ENCODE measurements at regions not wholly inside any gene's neighbourhood (a gene's known extent, or its start where the extent isn't known, plus 50 kb on each side); places are given as distances from the start of the nearest gene placed in this dataset.

- no peak for TF ChIP-seq CTCF (IDR thresholded peaks at IDR 0.05)
- H3K27me3 ChIP-seq (ENCODE audit: control insufficient read depth, insufficient read depth, low read length), result no peaks in the 10 kb centered on the region
- H3K4me3 ChIP-seq (ENCODE audit: low read depth, low read length), result no peak overlapping the region
- H3K9me3 ChIP-seq (ENCODE audit: control insufficient read depth, low read length), result no peaks in the 10 kb centered on the region
- no peaks in the 10 kb centered on the region for H3K79me2 ChIP-seq
- no peak overlapping the region for H3K9ac ChIP-seq
- no peak overlapping the region for H3K4me2 ChIP-seq (ENCODE audit: low read length)
- no peaks in the 10 kb centered on the region for H3K4me1 ChIP-seq
- no peaks in the 10 kb centered on the region for H3K36me3 ChIP-seq (ENCODE audit: control insufficient read depth, insufficient read depth, low read length)
- no peak overlapping the region for H2AFZ ChIP-seq
- no peak overlapping the region for H3K27ac ChIP-seq
These were observed 104.0 kb upstream of the LHX1 start for GRCh38 chr17:36833279-36833678.

GRCh38 chr17:36835036-36835435 is 102.2 kb upstream of the LHX1 start:
- no peak overlapping the region for H2AFZ ChIP-seq
- no peaks in the 10 kb centered on the region for H3K27me3 ChIP-seq (ENCODE audit: control insufficient read depth, insufficient read depth, low read length)
- TF ChIP-seq CTCF (IDR thresholded peaks at IDR 0.05), result no peak
- H3K4me3 ChIP-seq (ENCODE audit: low read depth, low read length), result no peak overlapping the region
- no peak overlapping the region for H3K27ac ChIP-seq
- no peaks in the 10 kb centered on the region for H3K4me1 ChIP-seq
- no peaks in the 10 kb centered on the region for H3K36me3 ChIP-seq (ENCODE audit: control insufficient read depth, insufficient read depth, low read length)
- no peaks in the 10 kb centered on the region for H3K79me2 ChIP-seq
- no peak overlapping the region for H3K9ac ChIP-seq
- no peaks in the 10 kb centered on the region for H3K9me3 ChIP-seq (ENCODE audit: control insufficient read depth, low read length)
- H3K4me2 ChIP-seq (ENCODE audit: low read length), result no peak overlapping the region

DNA sequence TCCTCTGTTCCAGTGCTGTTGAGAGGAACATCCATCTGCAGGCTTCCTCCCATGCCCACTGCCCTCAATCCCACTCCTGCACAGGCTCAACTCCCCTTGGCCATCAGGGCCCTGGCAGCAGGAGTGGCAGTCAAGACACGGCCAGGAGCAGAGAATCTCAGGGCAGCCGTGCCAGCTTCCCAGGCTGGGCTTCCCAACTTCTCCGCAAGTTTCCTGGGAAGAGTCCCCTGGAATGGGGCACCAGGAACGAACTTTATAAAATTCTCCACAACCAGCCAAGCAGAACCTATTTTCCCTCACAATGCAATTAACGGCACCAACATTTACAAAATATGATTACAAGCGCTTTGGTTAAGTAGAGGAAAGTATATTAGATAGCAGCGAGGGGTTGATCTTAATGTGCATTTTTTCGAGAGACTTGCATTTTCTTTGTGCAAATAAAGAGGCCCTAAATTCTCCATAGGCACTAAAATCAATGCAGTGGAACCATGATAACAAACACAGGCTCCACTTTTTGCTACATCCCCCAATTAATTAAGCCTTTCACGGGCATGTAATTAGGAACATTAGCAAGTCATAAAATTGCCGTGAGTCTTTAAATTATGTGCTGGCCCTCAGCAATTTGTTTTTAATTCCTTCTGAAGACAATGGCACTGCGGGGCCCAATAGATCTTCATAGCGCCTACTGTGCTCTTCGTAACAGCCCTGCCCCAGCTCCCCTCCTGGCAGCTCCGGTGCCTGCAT is 99.9 kb upstream of the LHX1 start:
- H2AFZ ChIP-seq, result no peak overlapping the region
- no peaks in the 10 kb centered on the region for H3K27me3 ChIP-seq (ENCODE audit: control insufficient read depth, insufficient read depth, low read length)
- no peaks in the 10 kb centered on the region for H3K79me2 ChIP-seq
- TF ChIP-seq CTCF (IDR thresholded peaks at IDR 0.05), result no peak
- no peak overlapping the region for H3K9ac ChIP-seq
- no peak overlapping the region for H3K27ac ChIP-seq
- H3K4me1 ChIP-seq, result no peaks in the 10 kb centered on the region
- no peaks in the 10 kb centered on the region for H3K9me3 ChIP-seq (ENCODE audit: control insufficient read depth, low read length)
- no peaks in the 10 kb centered on the region for H3K36me3 ChIP-seq (ENCODE audit: control insufficient read depth, insufficient read depth, low read length)
- H3K4me2 ChIP-seq (ENCODE audit: low read length), result no peak overlapping the region
- no peak overlapping the region for H3K4me3 ChIP-seq (ENCODE audit: low read depth, low read length)

GRCh38 chr17:36837939-36838272 is 99.4 kb upstream of the LHX1 start:
- Histone ChIP-seq H3K9me3 (ENCODE audit: control insufficient read depth, low read length) (no peaks in the 10 kb centered on the region), H3K27me3 (ENCODE audit: control insufficient read depth, insufficient read depth, low read length) (no peaks in the 10 kb centered on the region), H3K4me3 (ENCODE audit: low read depth, low read length) (no peak overlapping the region), H3K36me3 (ENCODE audit: control insufficient read depth, insufficient read depth, low read length) (no peaks in the 10 kb centered on the region), H3K4me2 (ENCODE audit: low read length) (no peak overlapping the region), H2AFZ (no peak overlapping the region), H3K27ac (no peak overlapping the region), H3K79me2 (no peaks in the 10 kb centered on the region), H3K4me1 (no peaks in the 10 kb centered on the region), H3K9ac (no peak overlapping the region)
- TF ChIP-seq CTCF (IDR thresholded peaks at IDR 0.05), result no peak

- H3K9me3 ChIP-seq (ENCODE audit: control insufficient read depth, low read length), result no peaks in the 10 kb centered on the region
- no peaks in the 10 kb centered on the region for H3K36me3 ChIP-seq (ENCODE audit: control insufficient read depth, insufficient read depth, low read length)
- H3K9ac ChIP-seq, result no peak overlapping the region
- H3K4me2 ChIP-seq (ENCODE audit: low read length), result no peak overlapping the region
- H3K4me1 ChIP-seq, result no peaks in the 10 kb centered on the region
- no peak overlapping the region for H2AFZ ChIP-seq
- H3K27me3 ChIP-seq (ENCODE audit: control insufficient read depth, insufficient read depth, low read length), result no peaks in the 10 kb centered on the region
- H3K27ac ChIP-seq, result no peak overlapping the region
- no peak overlapping the region for H3K4me3 ChIP-seq (ENCODE audit: low read depth, low read length)
- TF ChIP-seq CTCF (IDR thresholded peaks at IDR 0.05), result no peak
- no peaks in the 10 kb centered on the region for H3K79me2 ChIP-seq
These were observed 98.0 kb upstream of the LHX1 start for GRCh38 chr17:36839256-36839655.
